ENCODE measurements at regions not wholly inside any gene's neighbourhood (a gene's known extent, or its start where the extent isn't known, plus 50 kb on each side); places are given as distances from the start of the nearest gene placed in this dataset.

- TF ChIP-seq FOSL2 (IDR thresholded peaks at IDR 0.05) (no peak), FOSL2 (CRISPR knock-in tag; IDR thresholded peaks at IDR 0.05) (no peak), EP300 (IDR thresholded peaks at IDR 0.05) (no peak), CTCF (IDR thresholded peaks at IDR 0.05) (no peak), CEBPB (IDR thresholded peaks at IDR 0.05) (no peak), CBX8 (IDR thresholded peaks at IDR 0.05) (no peak), SMC3 (IDR thresholded peaks at IDR 0.05) (no peak), POLR2A (IDR thresholded peaks at IDR 0.05; ENCODE audit: low read length) (no peak), CHD2 (IDR thresholded peaks at IDR 0.05; ENCODE audit: low read length, partially characterized antibody) (no peak), NPAS2 (CRISPR knock-in tag; IDR thresholded peaks at IDR 0.05; ENCODE audit: borderline replicate concordance) (no peak), JUN (IDR thresholded peaks at IDR 0.05) (no peak)
These were observed 328.8 kb upstream of the NWD2 start for GRCh38 chr4:36915717-36916116.
